MM.1S (cell line): ENCODE measurements at regions not wholly inside any gene's neighbourhood (a gene's known extent, or its start where the extent isn't known, plus 50 kb on each side); places are given as distances from the start of the nearest gene placed in this dataset.

ENCODE experiments used
- CTCF ChIP-seq: fragments of 300-600 bp; sonication (generic); IDR thresholded peaks from 2 replicates; pipeline ENCODE4 v1.5.1; 2016; ENCODE audit warnings: antibody characterized with exemption, low read length, mixed read lengths
- EZH2 ChIP-seq: fragments of 300-600 bp; sonication (generic); optimal IDR thresholded peaks from 2 replicates; pipeline ENCODE3; 2017; ENCODE audit warnings: low read depth, mild to moderate bottlenecking, antibody characterized with exemption, low read length, mixed read lengths
- EZH2phosphoT487 ChIP-seq: fragments of 300-600 bp; sonication (generic); IDR thresholded peaks from 2 replicates; pipeline ENCODE4 v1.6.1; 2018; ENCODE audit warnings: antibody characterized with exemption, low read length

GRCh38 chr2:576292-576691, 100.9 kb downstream of the TMEM18 start:
- no peak for TF ChIP-seq CTCF
- no peak for TF ChIP-seq EZH2
- no peak for TF ChIP-seq EZH2phosphoT487
